Lower lobe of right lung (tissue), 2 donors: ENCODE measurements at regions not wholly inside any gene's neighbourhood (a gene's known extent, or its start where the extent isn't known, plus 50 kb on each side); places are given as distances from the start of the nearest gene placed in this dataset.

ENCODE experiments used
- ATAC-seq, 2 donors: fragments of 200-7000 bp; cut with Tn5 transposase; one replicate each; pipeline ENCODE4 v1.9.1; 2020 to 2022; ENCODE audit warnings: mild to moderate bottlenecking in 2 of 2, moderate library complexity in 2 of 2
- DNase-seq: peaks from one replicate; pipeline ENCODE4 v3.0.0-alpha.2; 2020
- H3K27ac ChIP-seq: fragments of 200-600 bp; one replicate; pipeline ENCODE4 v1.8.0; 2022
- H3K27me3 ChIP-seq: fragments of 200-600 bp; one replicate; pipeline ENCODE4 v1.8.0; 2022; ENCODE audit warnings: low read depth
- H3K36me3 ChIP-seq: fragments of 200-600 bp; one replicate; pipeline ENCODE4 v1.8.0; 2022; ENCODE audit warnings: mild to moderate bottlenecking
- H3K4me1 ChIP-seq: fragments of 200-600 bp; one replicate; pipeline ENCODE4 v1.8.0; 2022
- H3K4me3 ChIP-seq: fragments of 200-600 bp; one replicate; pipeline ENCODE4 v1.8.0; 2022; ENCODE audit warnings: mild to moderate bottlenecking
- H3K9me3 ChIP-seq: fragments of 200-600 bp; one replicate; pipeline ENCODE4 v1.8.0; 2022
- CTCF ChIP-seq: fragments of 200-600 bp; IDR thresholded peaks from one replicate; pipeline ENCODE4 v1.8.0; 2022; ENCODE audit warnings: antibody characterized with exemption, mild to moderate bottlenecking
- intact Hi-C: fragments of 100-400 bp; cut with DNase I; formaldehyde crosslinking; loops from one replicate; pipeline ENCODE4 v1.11.0; 2022
- donor health status: DM: no; HTN: yes; CAD: no; lungs with severe emphysema.

GRCh38 chr9:80094176-80094771 lies 522.5 kb downstream of the TLE4 start:
- Histone ChIP-seq H3K4me1 (no peaks in the 10 kb centered on the region), H3K36me3 (no peaks in the 10 kb centered on the region), H3K4me3 (no peak overlapping the region), H3K27ac (no peak overlapping the region), H3K27me3 (no peaks in the 10 kb centered on the region), H3K9me3 (no peaks in the 10 kb centered on the region)
- TF ChIP-seq CTCF = no peak
- no peak for ATAC-seq
- no peak for DNase-seq
- intact Hi-C loops = no loop called here

GRCh38 chr9:80093695-80094094 lies 521.9 kb downstream of the TLE4 start:
- intact Hi-C loops = no loop called here

GRCh38 chr9:80091526-80091925 lies 519.8 kb downstream of the TLE4 start:
- Histone ChIP-seq H3K4me1 (no peaks in the 10 kb centered on the region), H3K4me3 (no peak overlapping the region), H3K36me3 (no peaks in the 10 kb centered on the region), H3K27me3 (no peaks in the 10 kb centered on the region), H3K27ac (no peak overlapping the region), H3K9me3 (no peaks in the 10 kb centered on the region)
- ATAC-seq = no peak
- DNase-seq = no peak
- intact Hi-C loops = no loop called here
- no peak for TF ChIP-seq CTCF

More at GRCh38 chr9:80093695-80094094, 521.9 kb downstream of the TLE4 start:
- Histone ChIP-seq H3K27me3 (no peaks in the 10 kb centered on the region), H3K27ac (no peak overlapping the region), H3K4me1 (no peaks in the 10 kb centered on the region), H3K36me3 (no peaks in the 10 kb centered on the region), H3K4me3 (no peak overlapping the region), H3K9me3 (no peaks in the 10 kb centered on the region)
- ATAC-seq (no peak), DNase-seq (no peak)
- TF ChIP-seq CTCF = no peak

GRCh38 chr9:80090317-80090716 lies 518.6 kb downstream of the TLE4 start:
- Histone ChIP-seq H3K4me3 (no peak overlapping the region), H3K27me3 (no peaks in the 10 kb centered on the region), H3K4me1 (no peaks in the 10 kb centered on the region), H3K36me3 (no peaks in the 10 kb centered on the region), H3K9me3 (no peaks in the 10 kb centered on the region), H3K27ac (no peak overlapping the region)
- DNase-seq (no peak), ATAC-seq (no peak)
- intact Hi-C loops = no loop called here
- no peak for TF ChIP-seq CTCF

- Histone ChIP-seq H3K27me3 (no peaks in the 10 kb centered on the region), H3K36me3 (no peaks in the 10 kb centered on the region), H3K27ac (no peak overlapping the region), H3K4me3 (no peak overlapping the region), H3K4me1 (no peaks in the 10 kb centered on the region), H3K9me3 (no peaks in the 10 kb centered on the region)
- intact Hi-C loops = no loop called here
- no peak for TF ChIP-seq CTCF
- DNase-seq (no peak), ATAC-seq (no peak)
These were observed 515.1 kb downstream of the TLE4 start for GRCh38 chr9:80086822-80087345.
